K562 (cell line): ENCODE measurements at regions not wholly inside any gene's neighbourhood (a gene's known extent, or its start where the extent isn't known, plus 50 kb on each side); places are given as distances from the start of the nearest gene placed in this dataset.

Experiments used
- ATF3 ChIP-seq, 2 experiments: fragments of 450-650 bp in 1 of 2; sonication (generic) in 1 of 2; formaldehyde crosslinking in 1 of 2; IDR thresholded peaks in 1 of 2; conservative IDR thresholded peaks in 1 of 2; 2 replicates each; pipeline versions ENCODE4 v1.6.1 to v1.8.1; 2016 to 2023; ENCODE audit warnings: mild to moderate bottlenecking in 2 of 2, moderate library complexity in 2 of 2, inconsistent platforms in 1 of 2, missing genetic modification reagents in 1 of 2
- CREB3 ChIP-seq: fragments of 450-650 bp; conservative IDR thresholded peaks from 2 replicates; pipeline ENCODE4 v1.6.1; 2016; ENCODE audit warnings: missing genetic modification characterization, low read depth, mild to moderate bottlenecking, missing compliant biosample characterization, moderate library complexity
- ELK1 ChIP-seq: sonication (generic); formaldehyde crosslinking; IDR thresholded peaks from 2 replicates; pipeline ENCODE4 v1.8.1; 2022; ENCODE audit warnings: missing genetic modification reagents
- FOSL1 ChIP-seq: fragments of 200-800 bp; sonication (Bioruptor generic); conservative IDR thresholded peaks from 2 replicates; pipeline ENCODE4 v1.6.1; 2016; ENCODE audit warnings: missing genetic modification characterization, missing compliant biosample characterization
- GABPA ChIP-seq: fragments of 200-800 bp; sonication (Bioruptor generic); conservative IDR thresholded peaks from 2 replicates; pipeline ENCODE4 v1.6.1; 2016; ENCODE audit warnings: low read depth, missing genetic modification characterization, missing compliant biosample characterization
- GABPB1 ChIP-seq: sonication (generic); formaldehyde crosslinking; IDR thresholded peaks from 2 replicates; pipeline ENCODE4 v1.8.0; 2022; ENCODE audit warnings: mild to moderate bottlenecking, missing genetic modification reagents
- NFYB ChIP-seq: IDR thresholded peaks from 2 replicates; pipeline ENCODE4 v1.6.1; 2011; ENCODE audit warnings: mild to moderate bottlenecking, moderate library complexity; ENCODE audit not compliant: insufficient read length; ENCODE audit errors: extremely low read depth
- RNF219 ChIP-seq: fragments of 250-450 bp; sonication (Bioruptor Pico); IDR thresholded peaks from 2 replicates; pipeline ENCODE4 v1.5.0; 2022; ENCODE audit warnings: mild to moderate bottlenecking
- SREBF2 ChIP-seq: sonication (generic); formaldehyde crosslinking; IDR thresholded peaks from 2 replicates; pipeline ENCODE4 v1.4.0; 2020; ENCODE audit warnings: mild to moderate bottlenecking, missing genetic modification reagents
- ZBTB8A ChIP-seq: fragments of 450-650 bp; IDR thresholded peaks from 2 replicates; pipeline ENCODE4 v1.6.1; 2018; ENCODE audit warnings: mild to moderate bottlenecking, moderate library complexity; ENCODE audit not compliant: partially characterized antibody
- ZNF318 ChIP-seq, 2 experiments: fragments of 450-650 bp; IDR thresholded peaks; 2 replicates each; pipeline ENCODE4 v1.6.1; 2016; ENCODE audit warnings: mild to moderate bottlenecking in 2 of 2, borderline replicate concordance in 1 of 2, low read depth in 1 of 2, moderate library complexity in 1 of 2

- TF ChIP-seq ZNF318 (IDR thresholded peaks at IDR 0.05; ENCODE audit: borderline replicate concordance in 1 of 2, low read depth in 1 of 2) (no peak), ELK1 (CRISPR knock-in tag) (no peak), SREBF2 (CRISPR knock-in tag) (no peak), ZBTB8A (no peak), NFYB (no peak), RNF219 (CRISPR knock-in tag) (no peak), GABPA (no peak), GABPB1 (no peak), FOSL1 (no peak), ATF3 (IDR thresholded peaks at IDR 0.05) (no peak), ATF3 (CRISPR knock-in tag; conservative IDR thresholded peaks at IDR 0.05) (no peak), CREB3 (tag) (no peak)
- TF ChIP-seq, all 486 proteins: peak for 0
These were observed 70.5 kb upstream of the NGF start (continued) for GRCh38 chr1:115408533-115408932.
